Activated CD8-positive, alpha-beta T cell treated with anti-CD3 and anti-CD28 coated beads, Interleukin-2, amount 10 ng/mL, durations not matched to agents 7 days and 5 days (primary cell): ENCODE measurements at regions not wholly inside any gene's neighbourhood (a gene's known extent, or its start where the extent isn't known, plus 50 kb on each side); places are given as distances from the start of the nearest gene placed in this dataset.

Experiments
- ATAC-seq: fragments of 150-1000 bp; cut with Tn5 transposase; one replicate; pipeline ENCODE4 v1.10.0; 2021; ENCODE audit warnings: moderate library complexity
- CTCF ChIA-PET: fragments of 350-600 bp; sonication (Branson Sonifier 250); formaldehyde crosslinking; loops from one replicate; lab custom pipeline; 2021; ENCODE audit warnings: antibody characterized with exemption; lab: Charles Lee
- POLR2A ChIA-PET: fragments of 350-600 bp; sonication (Branson Sonifier 250); formaldehyde crosslinking; loops from one replicate; lab custom pipeline; 2021; ENCODE audit warnings: antibody characterized with exemption; lab: Charles Lee
- DNase-seq: peaks from one replicate; pipeline ENCODE4 v3.0.0-alpha.2; 2020
- H3K27ac Mint-ChIP-seq: one replicate; pipeline ENCODE4 v1.8.0; 2021; ENCODE audit warnings: mild to moderate bottlenecking, mixed read lengths
- H3K27me3 Mint-ChIP-seq: one replicate; pipeline ENCODE4 v1.8.0; 2021; ENCODE audit warnings: low read depth, mixed read lengths
- H3K36me3 Mint-ChIP-seq: one replicate; pipeline ENCODE4 v1.8.0; 2021; ENCODE audit warnings: low read depth, mixed read lengths
- H3K4me1 Mint-ChIP-seq: one replicate; pipeline ENCODE4 v1.8.0; 2021; ENCODE audit warnings: low read depth, mixed read lengths
- H3K4me3 Mint-ChIP-seq: one replicate; pipeline ENCODE4 v1.8.0; 2021; ENCODE audit warnings: mild to moderate bottlenecking, mixed read lengths
- H3K9me3 Mint-ChIP-seq: one replicate; pipeline ENCODE4 v1.8.0; 2022; ENCODE audit warnings: mixed read lengths; ENCODE audit not compliant: insufficient read depth

DNA sequence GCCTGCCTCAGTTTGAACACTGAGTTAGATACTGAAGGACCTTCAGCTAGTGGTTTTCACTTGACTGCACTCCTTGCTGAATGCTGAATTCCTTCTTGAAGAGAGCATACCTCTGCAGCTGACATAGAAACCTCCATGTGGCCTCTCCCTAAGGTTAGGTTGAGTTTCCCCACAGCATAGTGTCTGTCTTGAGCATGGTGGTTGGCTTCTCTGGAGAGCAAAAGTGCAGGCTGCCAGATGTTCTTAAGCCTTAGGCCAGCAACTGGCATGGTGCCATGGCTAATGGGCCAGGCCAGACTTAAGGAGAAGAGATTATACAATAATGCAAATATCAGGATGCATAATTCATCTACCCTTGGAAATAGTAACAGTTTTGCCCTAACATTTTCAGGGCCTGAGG, 545.6 kb upstream of the ZNF385D start:
- Mint-ChIP-seq H3K4me1 (no peaks in the 10 kb centered on the region), H3K9me3 (no peaks in the 10 kb centered on the region), H3K4me3 (no peak overlapping the region), H3K27me3 (no peaks in the 10 kb centered on the region), H3K27ac (no peak overlapping the region), H3K36me3 (no peaks in the 10 kb centered on the region)
- ChIA-PET CTCF (no interaction called here), POLR2A (no interaction called here)
- ATAC-seq: no peak
- no peak for DNase-seq

- Mint-ChIP-seq H3K9me3 (no peaks in the 10 kb centered on the region), H3K4me3 (no peak overlapping the region), H3K27ac (no peak overlapping the region), H3K36me3 (no peaks in the 10 kb centered on the region), H3K4me1 (no peaks in the 10 kb centered on the region), H3K27me3 (no peaks in the 10 kb centered on the region)
- DNase-seq (no peak), ATAC-seq (no peak)
- ChIA-PET CTCF (no interaction called here), POLR2A (no interaction called here)
Measured at GRCh38 chr3:22297436-22297835, 546.4 kb upstream of the ZNF385D start.

DNA sequence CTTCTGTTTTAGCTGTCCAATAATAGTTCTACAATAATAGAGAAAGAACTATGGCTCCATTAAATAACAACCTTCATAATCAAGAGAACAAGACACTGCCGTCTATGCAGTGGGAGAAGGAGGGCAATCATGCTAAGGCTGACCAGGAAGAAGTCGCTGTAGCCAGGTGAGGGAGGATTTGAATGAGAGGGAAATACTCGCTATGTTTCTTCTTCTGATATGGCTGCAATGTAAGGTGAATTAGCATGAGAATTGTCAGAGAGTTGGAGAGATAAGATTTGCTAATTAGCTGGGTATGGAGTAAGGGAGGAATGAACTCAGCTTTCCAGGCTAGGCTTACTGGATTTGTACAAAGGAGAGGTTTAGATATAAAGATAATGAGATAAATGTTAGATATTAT, 555.4 kb upstream of the ZNF385D start:
- no peak for DNase-seq
- POLR2A ChIA-PET: no interaction called here
- peaks cover 4% of the 10 kb centered on the region for H3K9me3 Mint-ChIP-seq
- H3K27ac Mint-ChIP-seq: no peak overlapping the region
- H3K4me3 Mint-ChIP-seq: no peak overlapping the region
- H3K27me3 Mint-ChIP-seq: no peaks in the 10 kb centered on the region
- no peaks in the 10 kb centered on the region for H3K4me1 Mint-ChIP-seq
- CTCF ChIA-PET: no interaction called here
- no peaks in the 10 kb centered on the region for H3K36me3 Mint-ChIP-seq
- no peak for ATAC-seq

DNA sequence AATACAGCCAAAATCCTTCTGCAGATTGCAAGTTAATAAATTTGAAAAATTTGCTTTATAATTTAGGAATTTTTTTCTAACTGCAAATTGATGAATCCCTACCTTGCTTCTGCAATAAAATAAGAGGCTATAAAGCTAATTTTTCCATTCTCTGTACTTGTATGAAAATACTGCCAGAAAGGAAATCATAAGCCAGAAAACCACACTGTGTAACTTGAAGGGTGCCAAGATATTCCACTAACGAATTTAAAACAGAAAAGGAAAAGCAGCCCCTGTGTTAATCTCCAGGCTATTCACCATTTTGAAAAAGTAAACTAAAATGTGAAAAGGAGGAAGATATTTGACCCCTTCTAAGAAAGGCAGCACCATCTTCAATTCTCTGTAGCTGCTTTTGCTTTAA, 557.9 kb upstream of the ZNF385D start:
- no peak overlapping the region for H3K27ac Mint-ChIP-seq
- no peak for ATAC-seq
- no peaks in the 10 kb centered on the region for H3K36me3 Mint-ChIP-seq
- H3K4me3 Mint-ChIP-seq: no peak overlapping the region
- ChIA-PET POLR2A (no interaction called here), CTCF (no interaction called here)
- H3K9me3 Mint-ChIP-seq: peaks cover 4% of the 10 kb centered on the region
- DNase-seq: no peak
- no peaks in the 10 kb centered on the region for H3K4me1 Mint-ChIP-seq
- H3K27me3 Mint-ChIP-seq: no peaks in the 10 kb centered on the region

GRCh38 chr3:22315925-22316324, 564.9 kb upstream of the ZNF385D start:
- no peaks in the 10 kb centered on the region for H3K4me1 Mint-ChIP-seq
- H3K4me3 Mint-ChIP-seq: no peak overlapping the region
- H3K27ac Mint-ChIP-seq: no peak overlapping the region
- ATAC-seq (no peak), DNase-seq (no peak)
- H3K9me3 Mint-ChIP-seq: no peaks in the 10 kb centered on the region
- POLR2A ChIA-PET: interaction anchor here (0.7 kb wide), 1 partner anchor 103 kb away, joined by 3 read pairs; no protein-coding TSS in a partner anchor
- no peaks in the 10 kb centered on the region for H3K36me3 Mint-ChIP-seq
- no peaks in the 10 kb centered on the region for H3K27me3 Mint-ChIP-seq
- CTCF ChIA-PET: no interaction called here

DNA sequence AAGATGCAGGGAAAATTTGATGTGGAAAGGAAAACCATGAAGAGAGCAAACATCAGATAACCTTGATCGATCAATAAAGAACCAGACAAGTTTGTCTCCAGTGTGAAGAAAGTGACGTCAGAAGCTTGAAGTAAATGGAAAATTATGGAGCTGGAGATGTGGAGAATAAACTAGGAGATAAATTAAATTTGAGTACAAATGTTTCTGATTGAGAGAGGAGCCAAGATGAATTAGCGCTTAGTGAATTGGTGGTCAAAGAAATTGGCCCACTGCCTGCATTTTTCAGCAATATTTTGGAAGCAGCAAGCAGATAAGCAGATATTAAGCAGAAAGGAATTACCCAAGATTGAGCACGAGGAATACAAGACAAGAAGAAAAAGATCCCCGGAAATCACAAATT, 567.3 kb upstream of the ZNF385D start:
- POLR2A ChIA-PET: no interaction called here
- DNase-seq: no peak
- no peaks in the 10 kb centered on the region for H3K27me3 Mint-ChIP-seq
- no peak overlapping the region for H3K27ac Mint-ChIP-seq
- no peak overlapping the region for H3K4me3 Mint-ChIP-seq
- no peaks in the 10 kb centered on the region for H3K36me3 Mint-ChIP-seq
- no peak for ATAC-seq
- H3K9me3 Mint-ChIP-seq: no peaks in the 10 kb centered on the region
- H3K4me1 Mint-ChIP-seq: no peaks in the 10 kb centered on the region
- CTCF ChIA-PET: no interaction called here

- Mint-ChIP-seq H3K27me3 (no peaks in the 10 kb centered on the region), H3K4me1 (no peaks in the 10 kb centered on the region), H3K36me3 (no peaks in the 10 kb centered on the region), H3K9me3 (no peaks in the 10 kb centered on the region), H3K4me3 (no peak overlapping the region), H3K27ac (no peak overlapping the region)
- ATAC-seq (no peak), DNase-seq (no peak)
- ChIA-PET CTCF (no interaction called here), POLR2A (no interaction called here)
Measured at GRCh38 chr3:22319446-22319845, 568.4 kb upstream of the ZNF385D start.

DNA sequence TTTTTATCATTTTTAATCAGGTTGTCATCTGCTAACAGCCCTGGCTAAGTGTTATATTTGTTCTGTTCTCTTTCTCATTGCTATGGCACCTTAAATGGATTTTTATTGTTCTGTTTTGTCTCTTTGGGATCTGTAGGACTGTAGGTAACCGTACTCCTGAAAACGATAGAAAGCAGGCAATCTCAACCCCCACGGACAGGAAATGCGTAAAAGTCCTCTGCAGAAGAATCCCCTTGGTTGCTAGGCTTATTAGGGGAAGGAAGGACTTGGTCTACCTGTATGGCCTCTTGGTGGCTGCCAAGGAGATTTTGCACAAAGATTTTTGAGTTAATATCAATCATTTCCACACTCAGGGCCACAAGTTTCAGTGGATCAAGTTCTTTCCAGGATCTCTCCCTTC, 571.9 kb upstream of the ZNF385D start:
- Mint-ChIP-seq H3K36me3 (no peaks in the 10 kb centered on the region), H3K27me3 (no peaks in the 10 kb centered on the region), H3K4me3 (no peak overlapping the region), H3K9me3 (no peaks in the 10 kb centered on the region), H3K4me1 (no peaks in the 10 kb centered on the region), H3K27ac (no peak overlapping the region)
- ChIA-PET POLR2A (no interaction called here), CTCF (no interaction called here)
- DNase-seq (no peak), ATAC-seq (no peak)

DNA sequence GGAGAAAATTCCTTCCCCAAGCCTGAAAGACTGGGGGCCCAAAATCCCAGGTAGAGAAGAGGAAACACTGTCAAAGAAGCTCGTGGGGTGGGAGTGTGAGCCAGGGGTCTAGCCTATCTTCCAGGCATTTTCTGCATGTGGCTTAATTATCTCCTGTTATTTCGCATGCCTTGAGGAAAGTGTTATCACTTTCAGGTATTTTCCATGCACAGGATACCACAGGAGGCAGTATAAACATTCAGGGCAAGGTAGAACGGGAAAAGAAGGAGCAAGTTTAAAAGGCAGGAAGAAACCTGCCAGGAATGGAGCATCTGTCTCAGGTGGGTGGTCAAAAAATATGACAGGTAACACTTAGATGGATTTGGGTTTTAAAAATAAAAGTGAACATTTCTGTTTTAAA, 575.3 kb upstream of the ZNF385D start:
- H3K4me3 Mint-ChIP-seq: no peak overlapping the region
- no peaks in the 10 kb centered on the region for H3K36me3 Mint-ChIP-seq
- ATAC-seq: no peak
- H3K4me1 Mint-ChIP-seq: no peaks in the 10 kb centered on the region
- POLR2A ChIA-PET: no interaction called here
- CTCF ChIA-PET: no interaction called here
- H3K27ac Mint-ChIP-seq: no peak overlapping the region
- H3K27me3 Mint-ChIP-seq: no peaks in the 10 kb centered on the region
- DNase-seq: no peak
- no peaks in the 10 kb centered on the region for H3K9me3 Mint-ChIP-seq

DNA sequence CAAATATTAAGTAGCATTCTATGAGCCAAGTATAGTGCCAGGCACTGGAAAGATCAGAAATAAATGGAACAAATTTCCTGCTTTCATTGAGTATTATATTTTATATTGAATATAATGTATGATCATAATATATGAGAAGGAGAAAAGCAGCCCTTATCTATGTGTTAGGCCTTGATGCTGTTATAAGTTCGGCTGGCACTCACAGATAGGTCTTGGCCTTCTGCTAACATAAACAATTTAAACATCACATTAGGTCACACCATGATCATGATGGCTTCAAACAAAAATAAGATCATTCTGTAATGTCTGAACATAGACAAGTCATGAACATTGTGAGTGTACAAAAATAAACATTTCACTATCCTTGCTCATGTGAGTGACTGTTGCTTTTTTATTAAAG, 584.0 kb upstream of the ZNF385D start:
- no peak overlapping the region for H3K4me3 Mint-ChIP-seq
- H3K27ac Mint-ChIP-seq: no peak overlapping the region
- no peaks in the 10 kb centered on the region for H3K9me3 Mint-ChIP-seq

DNA sequence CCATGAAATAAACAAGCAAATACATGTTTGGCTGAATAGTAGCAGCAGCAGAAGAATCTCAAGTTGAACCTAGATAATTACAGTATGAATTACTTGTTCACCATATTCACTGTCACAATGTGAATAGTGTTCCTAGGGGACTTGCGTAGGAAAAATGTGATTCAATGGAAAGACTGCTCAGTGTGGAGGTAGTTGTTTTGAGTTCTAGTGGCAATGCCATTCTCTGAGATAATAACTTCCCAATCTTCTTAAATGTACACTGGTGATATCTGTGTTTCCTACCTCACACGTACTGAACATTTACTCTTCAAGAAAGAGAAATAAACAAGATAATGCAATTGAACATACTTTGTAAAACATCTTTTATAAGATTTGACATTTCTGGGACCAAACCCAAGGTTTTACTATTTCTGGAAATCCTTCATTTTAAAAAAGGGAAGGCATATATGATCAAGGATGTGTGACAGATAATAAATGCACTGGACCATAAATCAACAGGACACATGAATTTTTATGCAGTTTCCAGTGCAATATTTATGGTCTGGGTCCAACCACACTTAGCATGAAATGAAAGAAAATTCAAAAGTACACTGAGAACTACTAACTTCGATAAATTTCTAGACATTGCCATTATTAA, 598.3 kb upstream of the ZNF385D start:
- no peaks in the 10 kb centered on the region for H3K36me3 Mint-ChIP-seq

More for the DNA sequence above, 584.0 kb upstream of the ZNF385D start:
- POLR2A ChIA-PET: no interaction called here
- no peaks in the 10 kb centered on the region for H3K27me3 Mint-ChIP-seq
- no peaks in the 10 kb centered on the region for H3K4me1 Mint-ChIP-seq
- no peak for DNase-seq
- H3K36me3 Mint-ChIP-seq: no peaks in the 10 kb centered on the region
- CTCF ChIA-PET: no interaction called here
- no peak for ATAC-seq

DNA sequence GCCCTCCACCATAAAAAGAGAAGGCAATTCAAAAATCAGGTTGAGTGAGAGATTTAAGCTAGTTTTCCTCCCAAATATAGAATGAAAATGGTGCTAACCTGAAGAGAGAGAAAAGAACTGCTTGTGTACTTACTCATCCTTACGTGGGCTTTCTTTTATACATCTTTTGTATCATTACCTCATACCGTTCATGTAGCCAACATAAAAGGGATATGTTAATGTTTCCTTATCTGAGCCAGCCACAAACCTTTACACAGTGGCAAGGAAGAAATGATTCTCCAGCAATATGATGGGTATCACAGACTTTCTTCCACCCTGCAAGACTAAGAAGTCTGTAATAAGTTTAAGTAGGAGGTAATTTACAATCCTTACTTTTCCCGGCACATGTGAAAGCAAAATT, 600.8 kb upstream of the ZNF385D start:
- CTCF ChIA-PET: no interaction called here
- Mint-ChIP-seq H3K4me3 (no peak overlapping the region), H3K27me3 (no peaks in the 10 kb centered on the region)

More for the DNA sequence above, 598.3 kb upstream of the ZNF385D start:
- no peaks in the 10 kb centered on the region for H3K27me3 Mint-ChIP-seq
- ChIA-PET POLR2A (no interaction called here), CTCF (no interaction called here)
- H3K27ac Mint-ChIP-seq: no peak overlapping the region
- no peak for DNase-seq
- no peaks in the 10 kb centered on the region for H3K4me1 Mint-ChIP-seq
- H3K4me3 Mint-ChIP-seq: no peak overlapping the region
- no peaks in the 10 kb centered on the region for H3K9me3 Mint-ChIP-seq
- no peak for ATAC-seq

DNA sequence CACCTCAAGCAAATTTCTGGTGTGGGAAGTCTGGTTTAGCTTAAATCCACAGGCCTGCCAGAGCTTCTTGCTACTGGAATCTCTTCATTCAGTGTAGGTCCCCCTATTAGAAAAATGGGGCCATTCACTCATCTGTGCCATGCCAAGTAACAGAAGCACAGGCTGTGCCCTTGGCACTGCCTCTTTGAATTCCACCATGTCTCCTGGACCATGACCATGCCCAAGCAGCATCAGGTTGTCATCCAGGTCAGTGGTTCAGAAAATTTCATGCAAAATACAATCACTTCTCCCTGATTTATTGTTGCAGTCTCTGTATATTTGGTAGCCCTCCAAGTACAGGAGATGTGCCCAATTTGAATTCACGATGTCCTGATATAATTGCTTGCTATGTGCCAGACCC, 602.1 kb upstream of the ZNF385D start:
- no peak overlapping the region for H3K4me3 Mint-ChIP-seq
- no peaks in the 10 kb centered on the region for H3K9me3 Mint-ChIP-seq
- no peaks in the 10 kb centered on the region for H3K36me3 Mint-ChIP-seq
- no peak for DNase-seq
- no peak for ATAC-seq
- H3K27me3 Mint-ChIP-seq: no peaks in the 10 kb centered on the region
- ChIA-PET CTCF (no interaction called here), POLR2A (no interaction called here)
- H3K27ac Mint-ChIP-seq: no peak overlapping the region
- no peaks in the 10 kb centered on the region for H3K4me1 Mint-ChIP-seq

More for the DNA sequence above, 600.8 kb upstream of the ZNF385D start:
- Mint-ChIP-seq H3K9me3 (no peaks in the 10 kb centered on the region), H3K4me1 (no peaks in the 10 kb centered on the region), H3K36me3 (no peaks in the 10 kb centered on the region), H3K27ac (no peak overlapping the region)
- POLR2A ChIA-PET: no interaction called here
- ATAC-seq (no peak), DNase-seq (no peak)
